MM.1S (cell line): ENCODE measurements at regions not wholly inside any gene's neighbourhood (a gene's known extent, or its start where the extent isn't known, plus 50 kb on each side); places are given as distances from the start of the nearest gene placed in this dataset.
A peak's percentile ranks its signal among the peaks of the same experiment; 100 is the strongest.

Experiments
- DNase-seq: peaks from one replicate; pipeline ENCODE4 v3.0.0-alpha.2; 2015
- H2AFZ ChIP-seq: fragments of 300-600 bp; sonication (generic); 2 replicates; pipeline ENCODE4 v1.6.0; 2016; ENCODE audit warnings: antibody characterized with exemption, low read length
- H3F3A ChIP-seq: fragments of 300-600 bp; sonication (generic); 2 replicates; pipeline ENCODE4 v1.6.1; 2016; ENCODE audit warnings: mild to moderate bottlenecking, antibody characterized with exemption, low read length, moderate library complexity, mixed read lengths; ENCODE audit not compliant: insufficient read depth
- H3K27ac ChIP-seq: fragments of 300-600 bp; sonication (generic); 2 replicates; pipeline ENCODE4 v1.5.1; 2016; ENCODE audit warnings: mild to moderate bottlenecking, low read length
- H3K27me3 ChIP-seq: fragments of 300-600 bp; sonication (generic); replicated peaks from 2 replicates; pipeline ENCODE4 v1.6.0; 2016; ENCODE audit warnings: low read length; ENCODE audit not compliant: insufficient read depth
- H3K36me3 ChIP-seq: fragments of 300-600 bp; sonication (generic); replicated peaks from 2 replicates; pipeline ENCODE4 v1.6.1; 2016; ENCODE audit warnings: mild to moderate bottlenecking, low read length, mixed read lengths; ENCODE audit not compliant: insufficient read depth
- H3K4me1 ChIP-seq: fragments of 300-600 bp; sonication (generic); 2 replicates; pipeline ENCODE4 v1.6.1; 2016; ENCODE audit warnings: low read length, mixed read lengths
- H3K4me2 ChIP-seq: fragments of 300-600 bp; sonication (generic); 2 replicates; pipeline ENCODE4 v1.6.0; 2016; ENCODE audit warnings: low read depth, low read length
- H3K4me3 ChIP-seq: fragments of 300-600 bp; sonication (generic); 2 replicates; pipeline ENCODE4 v1.5.1; 2016; ENCODE audit warnings: low read length, mixed read lengths
- H3K79me2 ChIP-seq: fragments of 300-600 bp; sonication (generic); 2 replicates; pipeline ENCODE4 v1.6.1; 2016; ENCODE audit warnings: mixed run types, low read length, mixed read lengths
- H3K9ac ChIP-seq: fragments of 300-600 bp; sonication (generic); 2 replicates; pipeline ENCODE4 v1.6.1; 2016; ENCODE audit warnings: low read length, mixed read lengths
- H3K9me2 ChIP-seq: fragments of 300-600 bp; sonication (generic); replicated peaks from 2 replicates; pipeline ENCODE4 v1.6.1; 2016; ENCODE audit warnings: mild to moderate bottlenecking, low read length, mixed read lengths; ENCODE audit not compliant: insufficient read depth
- H3K9me3 ChIP-seq: fragments of 300-600 bp; sonication (generic); replicated peaks from 2 replicates; pipeline ENCODE4 v1.6.1; 2016; ENCODE audit warnings: mild to moderate bottlenecking, low read length, mixed read lengths; ENCODE audit not compliant: insufficient read depth
- H4K20me1 ChIP-seq: fragments of 300-600 bp; sonication (generic); 2 replicates; pipeline ENCODE4 v1.6.1; 2016; ENCODE audit warnings: mild to moderate bottlenecking, low read length, moderate library complexity, mixed read lengths; ENCODE audit not compliant: insufficient read depth
- CTCF ChIP-seq: fragments of 300-600 bp; sonication (generic); IDR thresholded peaks from 2 replicates; pipeline ENCODE4 v1.5.1; 2016; ENCODE audit warnings: antibody characterized with exemption, low read length, mixed read lengths
- EZH2 ChIP-seq: fragments of 300-600 bp; sonication (generic); optimal IDR thresholded peaks from 2 replicates; pipeline ENCODE3; 2017; ENCODE audit warnings: low read depth, mild to moderate bottlenecking, antibody characterized with exemption, low read length, mixed read lengths
- EZH2phosphoT487 ChIP-seq: fragments of 300-600 bp; sonication (generic); IDR thresholded peaks from 2 replicates; pipeline ENCODE4 v1.6.1; 2018; ENCODE audit warnings: antibody characterized with exemption, low read length

DNA sequence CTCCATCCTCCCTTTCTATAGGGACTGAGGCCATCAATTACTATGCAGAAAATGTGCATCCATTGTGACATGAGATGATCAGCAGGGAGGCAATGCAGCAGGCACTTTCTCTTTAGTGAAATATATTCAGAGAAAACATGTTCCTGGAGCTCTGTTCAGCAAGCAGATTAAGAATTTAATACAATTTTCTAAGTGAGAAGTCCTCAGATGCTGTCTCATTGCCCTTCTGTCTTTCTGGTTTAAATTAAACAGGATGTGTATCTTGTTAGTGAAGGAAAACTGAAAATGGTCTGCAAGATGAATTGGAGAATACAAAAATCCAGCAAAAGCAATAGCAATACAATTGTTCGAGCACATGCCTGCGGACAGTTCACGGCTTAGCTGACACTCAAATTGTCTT lies 445.8 kb upstream of the RIOK2 start:
- Histone ChIP-seq H3K4me2 (no peak overlapping the region), H4K20me1 (no peaks in the 10 kb centered on the region), H3K27ac (no peak overlapping the region), H3K27me3 (no peaks in the 10 kb centered on the region), H3K9ac (no peak overlapping the region), H3K9me3 (no peaks in the 10 kb centered on the region), H3K79me2 (no peaks in the 10 kb centered on the region), H3K4me1 (no peaks in the 10 kb centered on the region), H3K9me2 (no peaks in the 10 kb centered on the region), H3K4me3 (no peak overlapping the region), H3F3A (no peaks in the 10 kb centered on the region), H2AFZ (no peak overlapping the region), H3K36me3 (no peaks in the 10 kb centered on the region)
- no peak for DNase-seq
- TF ChIP-seq CTCF (no peak), EZH2phosphoT487 (no peak), EZH2 (no peak)

DNA sequence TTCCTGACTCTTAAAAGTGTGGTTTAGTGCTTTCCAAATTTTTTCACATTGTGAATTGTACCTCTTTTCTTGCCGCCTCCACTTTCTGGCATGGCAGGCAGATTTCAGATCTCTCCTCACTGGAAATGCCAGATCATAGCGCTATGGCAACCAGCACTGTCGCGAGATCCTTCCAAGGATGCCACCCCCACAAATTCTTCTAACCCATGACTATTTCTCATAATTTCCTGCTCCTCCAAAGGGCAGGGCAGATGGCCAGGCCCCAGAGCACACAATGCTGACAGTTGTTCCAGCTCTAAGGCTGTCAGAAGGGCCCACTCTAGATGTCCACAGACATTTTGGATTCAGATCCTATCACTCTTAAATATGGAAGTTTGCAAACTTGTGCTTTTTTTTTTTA lies 446.2 kb upstream of the RIOK2 start:
- no peak for DNase-seq
- no peaks in the 10 kb centered on the region for H3K9me3 ChIP-seq
- H4K20me1 ChIP-seq, result no peaks in the 10 kb centered on the region
- TF ChIP-seq EZH2 (no peak), EZH2phosphoT487 (no peak), CTCF (no peak)
- H3K27ac ChIP-seq, result no peak overlapping the region
- H3K27me3 ChIP-seq, result no peaks in the 10 kb centered on the region
- no peak overlapping the region for H3K9ac ChIP-seq
- no peak overlapping the region for H3K4me2 ChIP-seq
- H3K9me2 ChIP-seq, result no peaks in the 10 kb centered on the region
- no peaks in the 10 kb centered on the region for H3K36me3 ChIP-seq
- no peaks in the 10 kb centered on the region for H3K4me1 ChIP-seq
- H3K4me3 ChIP-seq, result no peak overlapping the region
- H3K79me2 ChIP-seq, result no peaks in the 10 kb centered on the region
- H2AFZ ChIP-seq, result no peak overlapping the region
- no peaks in the 10 kb centered on the region for H3F3A ChIP-seq

- Histone ChIP-seq H3K9ac (no peak overlapping the region), H3F3A (no peaks in the 10 kb centered on the region), H3K9me3 (no peaks in the 10 kb centered on the region), H3K9me2 (no peaks in the 10 kb centered on the region), H3K36me3 (no peaks in the 10 kb centered on the region), H3K79me2 (no peaks in the 10 kb centered on the region), H2AFZ (no peak overlapping the region), H3K4me3 (no peak overlapping the region), H3K4me2 (no peak overlapping the region), H3K27ac (no peak overlapping the region), H3K27me3 (no peaks in the 10 kb centered on the region), H3K4me1 (no peaks in the 10 kb centered on the region), H4K20me1 (no peaks in the 10 kb centered on the region)
- peak; percentile 76 for DNase-seq
- no peak for TF ChIP-seq CTCF
- no peak for TF ChIP-seq EZH2phosphoT487
- no peak for TF ChIP-seq EZH2
These were observed 452.5 kb upstream of the RIOK2 start for GRCh38 chr5:97635553-97635952.

GRCh38 chr5:97636766-97637165 lies 453.7 kb upstream of the RIOK2 start:
- no peaks in the 10 kb centered on the region for H3F3A ChIP-seq
- no peaks in the 10 kb centered on the region for H3K36me3 ChIP-seq
- H3K79me2 ChIP-seq, result no peaks in the 10 kb centered on the region
- H4K20me1 ChIP-seq, result no peaks in the 10 kb centered on the region
- no peak overlapping the region for H3K4me2 ChIP-seq
- no peak for DNase-seq
- no peaks in the 10 kb centered on the region for H3K4me1 ChIP-seq
- no peaks in the 10 kb centered on the region for H3K27me3 ChIP-seq
- no peak overlapping the region for H3K9ac ChIP-seq
- H3K9me2 ChIP-seq, result no peaks in the 10 kb centered on the region
- no peak overlapping the region for H2AFZ ChIP-seq
- no peak overlapping the region for H3K27ac ChIP-seq
- no peak overlapping the region for H3K4me3 ChIP-seq
- TF ChIP-seq EZH2 (no peak), CTCF (no peak), EZH2phosphoT487 (no peak)
- H3K9me3 ChIP-seq, result no peaks in the 10 kb centered on the region
